Transverse colon (tissue), 4 donors: ENCODE measurements at regions not wholly inside any gene's neighbourhood (a gene's known extent, or its start where the extent isn't known, plus 50 kb on each side); places are given as distances from the start of the nearest gene placed in this dataset.

ENCODE experiments used
- DNase-seq: peaks from one replicate; pipeline ENCODE4 v3.0.0-alpha.2; 2019
- H3K27ac ChIP-seq, 4 donors: fragments of 200-600 bp; sonication (generic); 2 replicates each; pipeline ENCODE4 v1.5.1; 2016 to 2018; ENCODE audit warnings: inconsistent platforms in 4 of 4
- H3K27me3 ChIP-seq: fragments of 200-600 bp; sonication (generic); 2 replicates; pipeline ENCODE4 v1.5.1; 2017; ENCODE audit warnings: inconsistent platforms
- H3K36me3 ChIP-seq, 4 donors: fragments of 200-600 bp; sonication (generic); 2 replicates each; pipeline ENCODE4 v1.5.1; 2017 to 2019; ENCODE audit warnings: inconsistent platforms in 4 of 4
- H3K4me1 ChIP-seq, 4 donors: fragments of 200-600 bp; sonication (generic); 2 replicates each; pipeline ENCODE4 v1.5.1; 2017 to 2020; ENCODE audit warnings: inconsistent platforms in 4 of 4
- H3K4me3 ChIP-seq, 4 donors: fragments of 200-600 bp; sonication (generic); 1 replicate in 1 of 4; 2 replicates in 3 of 4; pipeline versions ENCODE4 v1.5.1 to v1.6.1; 2017 to 2019; ENCODE audit warnings: inconsistent platforms in 4 of 4
- H3K9me3 ChIP-seq, 2 donors: fragments of 200-600 bp; sonication (generic); 2 replicates each; pipeline ENCODE4 v1.5.1; 2017 to 2019; ENCODE audit warnings: inconsistent platforms in 2 of 2
- CTCF ChIP-seq, 5 experiments: fragments of 200-600 bp in 3 of 5; fragments of 450-650 bp in 2 of 5; sonication (generic) in 3 of 5; IDR thresholded peaks; 1 replicate in 2 of 5; 2 replicates in 3 of 5; pipeline ENCODE4 v1.5.1; 2016 to 2017; ENCODE audit warnings: antibody characterized with exemption in 5 of 5, inconsistent platforms in 3 of 5, mild to moderate bottlenecking in 2 of 5, moderate library complexity in 1 of 5
- EP300 ChIP-seq: sonication (generic); formaldehyde crosslinking; IDR thresholded peaks from one replicate; pipeline ENCODE4 v1.6.1; 2017; ENCODE audit warnings: antibody characterized with exemption, low read depth
- POLR2A ChIP-seq: fragments of 450-650 bp; IDR thresholded peaks from one replicate; pipeline ENCODE4 v1.6.1; 2016; ENCODE audit warnings: antibody characterized with exemption, mild to moderate bottlenecking, moderate library complexity
- POLR2AphosphoS5 ChIP-seq, 3 donors: sonication (generic); formaldehyde crosslinking; IDR thresholded peaks; one replicate each; pipeline ENCODE4 v1.6.1; 2016; ENCODE audit warnings: antibody characterized with exemption in 3 of 3
- WGBS, 2 donors: methylation state at CpG; one replicate each; pipeline ENCODE4 v1.1.5; 2018; ENCODE audit warnings: low coverage in 1 of 2; 5-methylcytosine and 5-hydroxymethylcytosine counted together
- in situ Hi-C, 4 donors: fragments of 200-750 bp; cut with MboI; loops; one replicate each; pipeline versions ENCODE4 v1.15.0 to v1.15.1; 2017; ENCODE audit warnings: low sequenced_read_pairs in 3 of 4, low pct_ligation_motif_present in 1 of 4, low pct_unique_long_range_greater_than_20kb in 1 of 4
- intact Hi-C: fragments of 100-400 bp; cut with DNase I; formaldehyde crosslinking; loops from one replicate; pipeline ENCODE4 v1.15.1; 2023; ENCODE audit warnings: low total_unique reads

DNA sequence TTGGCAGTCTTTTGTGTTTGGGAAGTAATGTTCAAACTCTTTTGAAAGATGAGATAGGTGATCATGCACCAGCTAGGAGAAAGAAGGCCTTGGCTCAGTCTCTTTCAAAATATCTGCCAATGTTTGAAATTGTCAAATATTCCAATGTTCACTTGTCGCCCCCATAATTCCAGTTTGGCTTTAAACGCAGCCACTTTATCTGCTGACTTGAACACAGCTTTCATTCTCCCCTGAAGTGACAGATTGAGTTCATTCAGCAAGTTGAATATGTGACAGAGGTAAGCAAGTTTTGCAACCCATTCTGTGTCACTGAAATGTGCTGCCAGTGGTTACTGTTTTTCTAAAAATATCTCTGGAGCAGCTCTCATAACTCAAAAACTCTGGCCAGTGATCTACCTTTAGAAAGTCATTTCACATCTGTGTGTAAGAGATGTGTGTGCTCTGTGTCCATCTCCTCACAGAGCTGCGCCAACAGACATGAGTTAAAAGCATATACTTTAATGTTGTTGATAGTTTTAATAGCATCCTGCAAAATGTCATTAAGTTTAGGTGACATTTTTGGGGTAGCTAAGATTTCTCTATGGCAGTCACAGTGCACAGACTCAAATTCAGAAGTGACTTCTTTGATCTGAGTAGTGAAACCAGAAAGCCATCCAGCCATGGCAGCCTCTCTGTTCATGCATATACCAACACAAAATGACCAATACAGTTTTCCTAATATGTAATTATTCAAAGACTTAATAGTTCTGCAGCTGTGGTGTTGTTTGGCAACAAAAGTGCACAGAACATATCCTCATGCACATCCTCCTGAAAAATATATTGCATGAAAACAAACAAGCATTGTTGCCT, 614.3 kb upstream of the MIS18BP1 start:
- no peak for DNase-seq
- WGBS, 2 donors: 84% methylated on average over 3 of the region's 3 CpGs; no CpG with 5 or more reads in 1 of the 2 donors
- Histone ChIP-seq H3K27ac (no peak overlapping the region), H3K4me3 (no peak overlapping the region), H3K9me3 (peaks cover 0 to 4% of the 10 kb centered on the region in 2 donors), H3K36me3 (no peaks in the 10 kb centered on the region), H3K27me3 (no peaks in the 10 kb centered on the region), H3K4me1 (no peaks in the 10 kb centered on the region)
- intact Hi-C loops: no loop called here
- TF ChIP-seq POLR2A: no peak
- TF ChIP-seq EP300: no peak
- no peak for TF ChIP-seq CTCF (IDR thresholded peaks at IDR 0.05)
- TF ChIP-seq POLR2AphosphoS5 (IDR thresholded peaks at IDR 0.05): no peak
- in situ Hi-C loops: no loop called here

GRCh38 chr14:45838597-45838996, 585.6 kb upstream of the MIS18BP1 start:
- no peak for DNase-seq
- intact Hi-C loops: no loop called here
- WGBS, 2 donors: 17 to 22% methylated on average over 2 of the region's 2 CpGs

GRCh38 chr14:45819107-45819506, 566.1 kb upstream of the MIS18BP1 start:
- H3K36me3 ChIP-seq: no peaks in the 10 kb centered on the region
- 89 to 95% methylated on average over 2 of the region's 2 CpGs for WGBS, 2 donors
- intact Hi-C loops: no loop called here
- TF ChIP-seq POLR2A (no peak), CTCF (IDR thresholded peaks at IDR 0.05) (no peak), EP300 (no peak), POLR2AphosphoS5 (IDR thresholded peaks at IDR 0.05) (no peak)
- in situ Hi-C loops: no loop called here
- H3K4me1 ChIP-seq: no peaks in the 10 kb centered on the region
- no peaks in the 10 kb centered on the region for H3K9me3 ChIP-seq
- no peak for DNase-seq
- H3K27me3 ChIP-seq: no peaks in the 10 kb centered on the region
- no peak overlapping the region for H3K27ac ChIP-seq
- no peak overlapping the region for H3K4me3 ChIP-seq

More at GRCh38 chr14:45838597-45838996, 585.6 kb upstream of the MIS18BP1 start:
- H3K36me3 ChIP-seq: no peaks in the 10 kb centered on the region
- no peaks in the 10 kb centered on the region for H3K27me3 ChIP-seq
- in situ Hi-C loops: no loop called here
- no peak overlapping the region for H3K27ac ChIP-seq
- no peak overlapping the region for H3K4me3 ChIP-seq
- TF ChIP-seq CTCF (IDR thresholded peaks at IDR 0.05) (peak in 3 of 5 experiments; percentile 13 to 21 (median 19)), EP300 (no peak)
- H3K4me1 ChIP-seq: no peaks in the 10 kb centered on the region
- no peaks in the 10 kb centered on the region for H3K9me3 ChIP-seq

- H3K36me3 ChIP-seq: no peaks in the 10 kb centered on the region
- no peak overlapping the region for H3K27ac ChIP-seq
- intact Hi-C loops (no loop called here), in situ Hi-C loops (no loop called here)
- TF ChIP-seq POLR2A (no peak), EP300 (no peak), CTCF (IDR thresholded peaks at IDR 0.05) (no peak), POLR2AphosphoS5 (IDR thresholded peaks at IDR 0.05) (no peak)
- WGBS, 2 donors: 77 to 87% methylated on average over 2 of the region's 2 CpGs
- no peaks in the 10 kb centered on the region for H3K27me3 ChIP-seq
- H3K4me3 ChIP-seq: no peak overlapping the region
- peaks cover 0 to 7% (median 6%) of the 10 kb centered on the region in 4 donors for H3K4me1 ChIP-seq
- H3K9me3 ChIP-seq: no peaks in the 10 kb centered on the region
- no peak for DNase-seq
Measured at GRCh38 chr14:45811155-45811554, 558.2 kb upstream of the MIS18BP1 start.
